ENCODE measurements at regions not wholly inside any gene's neighbourhood (a gene's known extent, or its start where the extent isn't known, plus 50 kb on each side); places are given as distances from the start of the nearest gene placed in this dataset.

DNA sequence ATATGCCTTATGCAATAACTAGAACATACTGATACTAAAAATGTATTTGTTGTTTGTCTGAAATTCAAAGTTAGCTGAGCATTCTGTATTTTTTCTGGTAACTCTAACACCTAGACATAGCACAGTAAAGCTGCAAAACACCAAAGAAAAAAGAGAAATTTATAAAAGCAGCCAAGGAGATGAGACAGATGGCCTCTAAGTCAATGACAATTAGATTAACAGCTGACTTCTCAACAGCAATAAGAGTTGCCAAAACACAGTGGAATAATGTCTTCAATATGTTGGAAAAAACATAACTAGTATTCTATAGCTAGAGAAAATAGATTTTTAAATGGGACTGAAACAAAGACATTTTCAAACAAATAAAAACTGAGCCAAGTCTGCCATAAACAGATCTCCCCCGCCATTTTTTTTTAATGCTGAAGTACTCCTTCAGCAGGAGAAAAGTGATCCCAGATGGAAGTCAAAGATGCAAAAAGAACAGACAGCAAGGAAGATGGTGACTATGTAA lies 81.3 kb downstream of the SYF2 start:
- no peaks in the 10 kb centered on the region for H3K79me2 ChIP-seq (ENCODE audit: control insufficient read depth, insufficient read depth, low read length)
- peaks cover 46% of the 10 kb centered on the region for H3K27me3 Mint-ChIP-seq
- H4K20me1 ChIP-seq (ENCODE audit: control insufficient read depth, insufficient read depth, low read length, poor library complexity, severe bottlenecking): no peaks in the 10 kb centered on the region
- no peak for TF ChIP-seq EZH2 (IDR thresholded peaks at IDR 0.05; ENCODE audit: borderline replicate concordance, insufficient read depth, low read depth, low read length, poor library complexity, severe bottlenecking)
- TF ChIP-seq, protein P1, sequence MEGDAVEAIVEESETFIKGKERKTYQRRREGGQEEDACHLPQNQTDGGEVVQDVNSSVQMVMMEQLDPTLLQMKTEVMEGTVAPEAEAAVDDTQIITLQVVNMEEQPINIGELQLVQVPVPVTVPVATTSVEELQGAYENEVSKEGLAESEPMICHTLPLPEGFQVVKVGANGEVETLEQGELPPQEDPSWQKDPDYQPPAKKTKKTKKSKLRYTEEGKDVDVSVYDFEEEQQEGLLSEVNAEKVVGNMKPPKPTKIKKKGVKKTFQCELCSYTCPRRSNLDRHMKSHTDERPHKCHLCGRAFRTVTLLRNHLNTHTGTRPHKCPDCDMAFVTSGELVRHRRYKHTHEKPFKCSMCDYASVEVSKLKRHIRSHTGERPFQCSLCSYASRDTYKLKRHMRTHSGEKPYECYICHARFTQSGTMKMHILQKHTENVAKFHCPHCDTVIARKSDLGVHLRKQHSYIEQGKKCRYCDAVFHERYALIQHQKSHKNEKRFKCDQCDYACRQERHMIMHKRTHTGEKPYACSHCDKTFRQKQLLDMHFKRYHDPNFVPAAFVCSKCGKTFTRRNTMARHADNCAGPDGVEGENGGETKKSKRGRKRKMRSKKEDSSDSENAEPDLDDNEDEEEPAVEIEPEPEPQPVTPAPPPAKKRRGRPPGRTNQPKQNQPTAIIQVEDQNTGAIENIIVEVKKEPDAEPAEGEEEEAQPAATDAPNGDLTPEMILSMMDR (IDR thresholded peaks at IDR 0.05): no peak
- no peak overlapping the region for H3K4me3 ChIP-seq (ENCODE audit: control extremely low read depth in 1 of 5, extremely low read depth in 1 of 5, insufficient read depth in 1 of 5, low read depth in 2 of 5, low read length in 4 of 5)
- H3K4me3 Mint-ChIP-seq: no peak overlapping the region
- no peak for DNase-seq
- intact Hi-C loops (cut with micrococcal nuclease): no loop called here
- ATAC-seq (ENCODE audit: low read depth): no peak
- no peak overlapping the region for H3K27ac ChIP-seq (ENCODE audit: low read length in 2 of 2)
- CTCF ChIA-PET: no interaction called here
- no peaks in the 10 kb centered on the region for H3K36me3 ChIP-seq (replicated peaks in 1 of 2; ENCODE audit: control extremely low read depth in 1 of 2, control insufficient read depth in 1 of 2, extremely low read depth in 1 of 2, insufficient read depth in 2 of 2, low read length in 1 of 2)
- H3K4me1 Mint-ChIP-seq: peaks cover 6% of the 10 kb centered on the region
- H3K27me3 ChIP-seq (replicated peaks in 1 of 4; ENCODE audit: control extremely low read depth in 1 of 4, control insufficient read depth in 3 of 4, insufficient read depth in 4 of 4, low read length in 3 of 4): peaks cover 0 to 6% (median 4%) of the 10 kb centered on the region in 4 experiments
- no peak overlapping the region for H2AFZ ChIP-seq (ENCODE audit: insufficient read depth, low read depth, low read length, poor library complexity, severe bottlenecking)
- H3K4me2 ChIP-seq (replicated peaks; ENCODE audit: low read depth, low read length, poor library complexity, severe bottlenecking): no peak overlapping the region
- H3K9ac ChIP-seq (ENCODE audit: low read length): no peak overlapping the region
- WGBS (ENCODE audit: insufficient coverage): no CpG with 5 or more reads among the region's 1 CpG
- no peaks in the 10 kb centered on the region for H3K9me3 Mint-ChIP-seq (ENCODE audit: insufficient read depth)
- H3K9me3 ChIP-seq (ENCODE audit: control extremely low read depth in 1 of 3, control insufficient read depth in 2 of 3, insufficient read depth in 1 of 3, low read length in 2 of 3): no peaks in the 10 kb centered on the region
- H3K27ac Mint-ChIP-seq: no peak overlapping the region
- H3K4me1 ChIP-seq (ENCODE audit: control insufficient read depth in 2 of 2, insufficient read depth in 2 of 2, low read length in 2 of 2): peaks cover 2 to 6% of the 10 kb centered on the region in 2 donors
- POLR2A ChIA-PET: no interaction called here

DNA sequence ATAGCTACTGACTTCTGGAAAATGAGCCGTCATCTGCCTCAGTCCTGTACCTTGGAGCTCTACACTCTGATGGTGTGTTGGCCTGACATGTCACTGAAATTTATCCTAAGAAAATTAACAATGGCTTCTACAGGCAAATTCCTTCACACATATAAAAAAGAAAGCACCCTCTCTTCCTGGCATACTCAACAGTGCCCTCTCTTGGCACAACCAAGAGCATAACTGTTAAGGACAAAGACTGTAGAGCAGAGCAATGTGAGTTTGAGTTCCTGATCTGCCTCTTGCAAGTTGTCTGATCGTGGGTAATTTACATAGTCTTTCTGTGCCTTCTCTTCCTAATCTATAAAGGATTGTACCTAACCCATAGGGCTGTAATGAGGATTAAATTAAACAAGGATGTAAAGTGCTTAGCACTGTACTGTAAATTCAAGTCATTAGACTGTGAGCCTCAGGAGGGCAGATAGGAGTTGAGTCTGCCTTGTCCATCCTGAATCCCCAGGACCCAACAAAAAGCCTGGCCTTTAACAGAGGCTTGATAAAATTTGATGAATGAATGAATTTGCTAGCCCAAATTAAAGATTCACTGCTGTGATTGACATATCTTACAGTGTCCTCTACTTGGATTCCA lies 83.5 kb downstream of the SYF2 start:
- Mint-ChIP-seq H3K27me3 (peaks cover 33% of the 10 kb centered on the region), H3K4me3 (no peak overlapping the region), H3K9me3 (ENCODE audit: insufficient read depth) (no peaks in the 10 kb centered on the region), H3K27ac (no peak overlapping the region), H3K4me1 (peaks cover 12% of the 10 kb centered on the region)
- peak; percentile 43 for ATAC-seq (ENCODE audit: low read depth)
- Histone ChIP-seq H3K27me3 (replicated peaks in 1 of 4; ENCODE audit: control extremely low read depth in 1 of 4, control insufficient read depth in 3 of 4, insufficient read depth in 4 of 4, low read length in 3 of 4) (peaks cover 0 to 6% (median 5%) of the 10 kb centered on the region in 4 experiments), H3K9me3 (ENCODE audit: control extremely low read depth in 1 of 3, control insufficient read depth in 2 of 3, insufficient read depth in 1 of 3, low read length in 2 of 3) (no peaks in the 10 kb centered on the region), H3K4me1 (ENCODE audit: control insufficient read depth in 2 of 2, insufficient read depth in 2 of 2, low read length in 2 of 2) (peaks cover 9 to 14% of the 10 kb centered on the region in 2 donors), H3K9ac (ENCODE audit: low read length) (no peak overlapping the region), H3K79me2 (ENCODE audit: control insufficient read depth, insufficient read depth, low read length) (no peaks in the 10 kb centered on the region), H3K4me2 (replicated peaks; ENCODE audit: low read depth, low read length, poor library complexity, severe bottlenecking) (no peak overlapping the region), H3K36me3 (replicated peaks in 1 of 2; ENCODE audit: control extremely low read depth in 1 of 2, control insufficient read depth in 1 of 2, extremely low read depth in 1 of 2, insufficient read depth in 2 of 2, low read length in 1 of 2) (no peaks in the 10 kb centered on the region), H4K20me1 (ENCODE audit: control insufficient read depth, insufficient read depth, low read length, poor library complexity, severe bottlenecking) (no peaks in the 10 kb centered on the region), H3K4me3 (ENCODE audit: control extremely low read depth in 1 of 5, extremely low read depth in 1 of 5, insufficient read depth in 1 of 5, low read depth in 2 of 5, low read length in 4 of 5) (no peak overlapping the region), H2AFZ (ENCODE audit: insufficient read depth, low read depth, low read length, poor library complexity, severe bottlenecking) (no peak overlapping the region), H3K27ac (ENCODE audit: low read length in 2 of 2) (no peak overlapping the region)
- WGBS (ENCODE audit: insufficient coverage): 80% methylated on average over 1 of the region's 2 CpGs
- intact Hi-C loops (cut with micrococcal nuclease): loop anchor here (2.0 kb wide), 2 partner anchors 220 to 300 kb away; no protein-coding TSS in a partner anchor
- peak; percentile 51 for DNase-seq
- ChIA-PET CTCF (interaction anchor here (0.5 to 2.1 kb wide), 8 partner anchors 9 to 301 kb away, joined by 3 to 9 read pairs (median 4); no protein-coding TSS in a partner anchor), POLR2A (no interaction called here)
- TF ChIP-seq, protein P1 (IDR thresholded peaks at IDR 0.05): peak; percentile 58
- no peak for TF ChIP-seq EZH2 (IDR thresholded peaks at IDR 0.05; ENCODE audit: borderline replicate concordance, insufficient read depth, low read depth, low read length, poor library complexity, severe bottlenecking)
